ENCODE measurements at regions not wholly inside any gene's neighbourhood (a gene's known extent, or its start where the extent isn't known, plus 50 kb on each side); places are given as distances from the start of the nearest gene placed in this dataset.
"Not testable (repeated sequence)": the region's sequence is repeated elsewhere in the genome, so short reads cannot be mapped to it uniquely, and the experiment has no call there.

- H3K27me3 Mint-ChIP-seq (ENCODE audit: low read depth); H3K4me3 Mint-ChIP-seq; CTCF ChIA-PET; H3K36me3 Mint-ChIP-seq (ENCODE audit: low read depth); ATAC-seq; DNase-seq; H3K9me3 Mint-ChIP-seq (ENCODE audit: insufficient read depth); H3K27ac Mint-ChIP-seq; POLR2A ChIA-PET; H3K4me1 Mint-ChIP-seq (ENCODE audit: low read depth): not testable (repeated sequence)
Observed at GRCh38 chr21:6133852-6134630, 4387.3 kb upstream of the TPTE start.

DNA sequence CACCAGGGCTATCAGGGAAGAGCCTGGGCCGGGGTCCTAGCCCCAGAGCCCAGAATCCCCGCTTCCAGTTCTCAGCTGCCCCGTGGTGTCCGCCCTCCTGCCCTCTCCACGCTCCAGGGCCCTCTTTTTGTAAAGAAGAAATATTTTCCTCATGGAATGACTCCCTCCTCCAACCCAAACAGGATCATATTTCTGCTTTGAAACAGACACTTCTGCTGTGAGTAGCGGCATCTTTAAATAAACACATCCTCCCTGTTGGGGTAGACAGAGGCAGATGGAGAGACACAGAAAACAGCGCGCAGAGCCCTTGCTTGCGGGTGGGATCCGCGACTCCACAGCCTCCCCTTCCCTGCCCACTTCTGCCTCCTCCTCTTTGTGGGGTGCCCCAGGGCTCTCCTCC lies 4384.7 kb upstream of the TPTE start:
- CTCF ChIA-PET; H3K27me3 Mint-ChIP-seq (ENCODE audit: low read depth); DNase-seq: not testable (repeated sequence)

DNA sequence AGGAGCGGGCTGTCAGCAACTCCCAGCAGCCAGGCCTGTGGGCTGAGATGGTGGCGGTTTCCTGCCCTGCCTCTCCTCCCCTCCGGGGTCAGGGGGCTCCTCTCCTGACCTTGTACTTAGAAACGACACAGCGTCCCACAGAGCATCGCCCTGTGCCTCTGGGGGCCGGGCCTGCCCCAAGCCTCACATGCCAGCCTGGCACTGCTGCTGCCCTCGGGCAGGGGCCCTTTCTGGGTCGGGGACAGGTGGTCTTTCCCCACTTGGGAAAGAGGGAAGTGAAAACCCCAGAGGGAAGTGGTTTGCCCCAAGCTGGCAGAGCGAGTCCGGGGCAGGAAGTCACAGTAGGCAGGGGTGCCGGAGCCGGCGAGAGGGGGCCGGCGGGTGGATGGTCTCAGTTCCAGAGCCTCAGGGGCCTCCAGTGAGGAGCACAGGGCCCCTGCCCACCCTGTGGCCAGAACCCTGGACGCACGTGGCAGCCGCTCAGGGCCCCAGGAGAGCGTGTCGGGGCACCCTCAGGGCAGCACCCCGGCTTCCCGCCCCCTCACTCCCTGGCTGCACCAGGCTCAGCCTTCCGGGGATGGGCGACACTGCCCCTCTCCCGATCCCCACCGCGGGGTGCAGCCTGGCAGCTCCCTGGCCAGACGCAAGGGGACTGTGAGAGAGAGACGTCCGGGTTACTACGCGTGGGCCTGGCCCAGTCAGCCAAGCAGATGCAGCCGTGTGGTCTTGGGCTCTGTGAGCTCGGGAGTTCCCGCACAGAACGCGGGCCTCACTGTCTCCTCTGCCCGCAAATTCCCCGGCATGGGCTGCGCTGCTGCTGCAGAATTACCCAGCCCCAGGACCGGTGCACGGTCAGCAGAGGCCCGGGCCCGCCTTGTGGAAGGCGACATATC lies 4382.9 kb upstream of the TPTE start:
- ATAC-seq = peak; percentile 74
- H3K4me1 Mint-ChIP-seq (ENCODE audit: low read depth); H3K36me3 Mint-ChIP-seq (ENCODE audit: low read depth); H3K27ac Mint-ChIP-seq; H3K27me3 Mint-ChIP-seq (ENCODE audit: low read depth); CTCF ChIA-PET; H3K9me3 Mint-ChIP-seq (ENCODE audit: insufficient read depth); POLR2A ChIA-PET; H3K4me3 Mint-ChIP-seq; DNase-seq: not testable (repeated sequence)

More for the DNA sequence above, 4384.7 kb upstream of the TPTE start:
- ATAC-seq; POLR2A ChIA-PET; H3K4me3 Mint-ChIP-seq; H3K4me1 Mint-ChIP-seq (ENCODE audit: low read depth); H3K36me3 Mint-ChIP-seq (ENCODE audit: low read depth); H3K27ac Mint-ChIP-seq; H3K9me3 Mint-ChIP-seq (ENCODE audit: insufficient read depth): not testable (repeated sequence)

DNA sequence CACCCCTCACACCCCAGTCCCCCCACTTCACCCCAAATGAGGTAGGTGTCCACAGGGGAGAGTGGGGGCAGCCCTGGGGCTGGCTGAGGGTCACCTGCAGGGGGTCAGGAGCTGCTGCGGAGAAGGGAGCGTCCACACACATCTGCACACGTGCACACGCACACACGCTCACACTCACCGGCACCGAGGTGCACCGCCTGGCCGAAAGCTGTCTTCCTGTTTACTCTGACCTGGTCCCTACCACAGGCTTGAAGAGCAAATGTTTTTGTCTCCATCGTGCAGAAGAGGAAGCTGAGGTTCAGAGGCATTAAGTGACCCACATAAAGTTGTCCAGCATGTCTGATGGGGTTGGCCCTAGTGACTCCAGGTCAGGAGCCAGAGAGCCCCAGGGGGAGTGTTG lies 4382.1 kb upstream of the TPTE start:
- ATAC-seq; H3K4me1 Mint-ChIP-seq (ENCODE audit: low read depth); H3K27me3 Mint-ChIP-seq (ENCODE audit: low read depth); H3K36me3 Mint-ChIP-seq (ENCODE audit: low read depth); H3K27ac Mint-ChIP-seq; H3K9me3 Mint-ChIP-seq (ENCODE audit: insufficient read depth); POLR2A ChIA-PET; H3K4me3 Mint-ChIP-seq; DNase-seq; CTCF ChIA-PET: not testable (repeated sequence)

- ATAC-seq; H3K27ac Mint-ChIP-seq; H3K4me3 Mint-ChIP-seq; CTCF ChIA-PET; H3K36me3 Mint-ChIP-seq (ENCODE audit: low read depth); H3K4me1 Mint-ChIP-seq (ENCODE audit: low read depth); DNase-seq; H3K9me3 Mint-ChIP-seq (ENCODE audit: insufficient read depth); H3K27me3 Mint-ChIP-seq (ENCODE audit: low read depth); POLR2A ChIA-PET: not testable (repeated sequence)
Observed at GRCh38 chr21:6139862-6140261, 4381.5 kb upstream of the TPTE start.

GRCh38 chr21:6140467-6141137 lies 4380.8 kb upstream of the TPTE start:
- DNase-seq; H3K4me1 Mint-ChIP-seq (ENCODE audit: low read depth); CTCF ChIA-PET; ATAC-seq; H3K27ac Mint-ChIP-seq; H3K27me3 Mint-ChIP-seq (ENCODE audit: low read depth); H3K4me3 Mint-ChIP-seq; POLR2A ChIA-PET; H3K36me3 Mint-ChIP-seq (ENCODE audit: low read depth); H3K9me3 Mint-ChIP-seq (ENCODE audit: insufficient read depth): not testable (repeated sequence)

DNA sequence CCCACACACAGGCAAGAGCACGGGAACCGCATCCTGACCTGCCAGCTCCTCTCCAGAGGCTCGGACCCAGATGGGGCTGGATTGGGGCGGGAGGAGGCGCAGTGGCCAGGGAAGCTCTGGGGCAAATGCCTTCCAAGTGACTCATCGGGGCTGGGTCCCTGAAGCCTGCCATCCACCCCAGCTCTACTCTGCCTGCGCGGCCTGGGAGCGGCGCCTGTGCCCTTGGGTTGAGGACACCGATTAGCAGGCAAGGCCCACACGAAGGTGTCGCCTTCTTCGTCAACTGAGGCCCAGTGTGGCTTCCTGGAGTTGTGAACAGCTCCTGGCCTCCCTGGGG lies 4380.3 kb upstream of the TPTE start:
- H3K27me3 Mint-ChIP-seq (ENCODE audit: low read depth); H3K4me1 Mint-ChIP-seq (ENCODE audit: low read depth); DNase-seq; H3K27ac Mint-ChIP-seq; H3K9me3 Mint-ChIP-seq (ENCODE audit: insufficient read depth); POLR2A ChIA-PET; H3K36me3 Mint-ChIP-seq (ENCODE audit: low read depth); CTCF ChIA-PET; H3K4me3 Mint-ChIP-seq; ATAC-seq: not testable (repeated sequence)

DNA sequence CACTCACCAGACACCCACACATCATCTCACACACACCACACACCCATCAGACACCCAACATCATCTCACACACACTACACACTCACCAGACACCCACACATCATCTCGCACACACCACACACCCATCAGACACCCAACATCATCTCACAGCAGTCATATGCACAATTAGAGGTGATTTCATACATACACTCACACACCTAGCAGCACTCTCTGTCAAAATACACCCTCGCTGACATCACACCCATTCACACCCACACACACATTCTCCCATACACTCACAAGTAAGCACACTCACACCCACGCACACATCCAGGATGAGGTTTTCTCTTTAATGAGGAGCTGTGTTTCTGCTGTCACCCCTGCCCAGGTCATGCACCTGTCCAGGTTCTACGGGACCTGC lies 4368.2 kb upstream of the TPTE start:
- ATAC-seq; CTCF ChIA-PET; POLR2A ChIA-PET; H3K9me3 Mint-ChIP-seq (ENCODE audit: insufficient read depth); H3K27me3 Mint-ChIP-seq (ENCODE audit: low read depth); H3K4me3 Mint-ChIP-seq; H3K27ac Mint-ChIP-seq; DNase-seq; H3K36me3 Mint-ChIP-seq (ENCODE audit: low read depth); H3K4me1 Mint-ChIP-seq (ENCODE audit: low read depth): not testable (repeated sequence)

- H3K9me3 Mint-ChIP-seq (ENCODE audit: insufficient read depth); H3K36me3 Mint-ChIP-seq (ENCODE audit: low read depth); H3K27me3 Mint-ChIP-seq (ENCODE audit: low read depth); H3K27ac Mint-ChIP-seq; DNase-seq; POLR2A ChIA-PET; CTCF ChIA-PET; H3K4me1 Mint-ChIP-seq (ENCODE audit: low read depth); H3K4me3 Mint-ChIP-seq: not testable (repeated sequence)
- ATAC-seq = peak; percentile 82
Observed at GRCh38 chr21:6154524-6155320, 4366.7 kb upstream of the TPTE start.

DNA sequence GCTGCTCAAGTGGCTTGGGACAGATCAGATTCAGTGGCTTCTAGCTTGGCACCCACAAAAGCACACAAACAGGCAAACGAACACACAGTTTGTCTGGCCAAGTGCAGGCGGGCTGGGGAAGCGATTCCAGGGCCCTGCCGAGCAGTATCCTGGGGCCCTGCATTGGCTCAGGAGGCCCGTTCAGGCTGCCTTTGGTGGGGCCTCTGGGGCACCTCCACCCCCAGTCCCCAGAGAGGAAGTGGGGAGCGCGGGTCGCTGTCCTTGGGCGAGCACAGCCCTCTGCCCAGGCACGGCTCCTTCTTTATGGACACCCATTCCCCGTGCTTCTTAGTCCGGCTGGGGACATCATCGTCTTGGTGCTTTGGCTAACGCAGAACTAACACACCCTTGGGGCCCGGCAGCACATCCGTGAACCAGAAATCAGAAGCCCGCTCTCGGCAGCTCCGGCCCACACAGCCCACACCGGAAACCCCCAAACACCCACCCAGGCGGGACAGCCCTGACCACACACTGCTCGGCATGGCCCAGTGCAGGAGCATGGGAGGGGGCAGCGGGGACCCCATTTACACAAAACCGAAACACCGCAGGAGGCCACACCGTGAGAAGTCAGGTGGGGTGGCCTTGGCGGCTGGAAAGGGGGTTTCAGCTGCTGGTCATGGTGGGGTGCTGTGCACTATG lies 4364.5 kb upstream of the TPTE start:
- H3K9me3 Mint-ChIP-seq (ENCODE audit: insufficient read depth); H3K36me3 Mint-ChIP-seq (ENCODE audit: low read depth); H3K4me3 Mint-ChIP-seq; CTCF ChIA-PET; POLR2A ChIA-PET; H3K27ac Mint-ChIP-seq; H3K4me1 Mint-ChIP-seq (ENCODE audit: low read depth); DNase-seq; ATAC-seq; H3K27me3 Mint-ChIP-seq (ENCODE audit: low read depth): not testable (repeated sequence)

DNA sequence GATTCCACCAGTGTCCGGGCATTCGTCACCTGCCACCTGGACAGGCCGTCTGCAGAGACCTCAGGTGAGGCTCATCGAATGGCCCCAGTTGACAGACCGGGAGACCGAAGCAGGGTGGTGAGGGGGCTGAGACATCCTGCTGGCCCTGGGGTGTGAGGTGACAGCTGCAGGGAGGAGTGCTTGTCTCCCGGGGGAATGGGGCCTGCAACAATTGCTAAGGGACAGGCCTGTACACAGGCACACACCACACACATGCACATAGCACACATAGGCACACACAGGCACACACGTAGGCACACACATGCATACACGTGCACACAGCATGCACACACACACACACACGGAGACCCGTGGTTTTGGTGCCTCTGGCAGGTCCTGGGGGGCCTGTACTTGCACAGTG lies 4363.9 kb upstream of the TPTE start:
- POLR2A ChIA-PET; DNase-seq; H3K9me3 Mint-ChIP-seq (ENCODE audit: insufficient read depth); CTCF ChIA-PET; ATAC-seq; H3K36me3 Mint-ChIP-seq (ENCODE audit: low read depth); H3K27me3 Mint-ChIP-seq (ENCODE audit: low read depth); H3K4me1 Mint-ChIP-seq (ENCODE audit: low read depth); H3K27ac Mint-ChIP-seq; H3K4me3 Mint-ChIP-seq: not testable (repeated sequence)
